ENCODE measurements at regions not wholly inside any gene's neighbourhood (a gene's known extent, or its start where the extent isn't known, plus 50 kb on each side); places are given as distances from the start of the nearest gene placed in this dataset.

GRCh38 chr4:90060039-90060438 is 67.2 kb upstream of the CCSER1 start:
- Histone ChIP-seq H3K4me1 (ENCODE audit: control insufficient read depth, low read length) (no peaks in the 10 kb centered on the region), H3K27ac (ENCODE audit: low read depth, low read length) (no peak overlapping the region), H3K27me3 (ENCODE audit: control insufficient read depth, low read length) (no peaks in the 10 kb centered on the region), H3K36me3 (ENCODE audit: control insufficient read depth, low read length) (no peaks in the 10 kb centered on the region), H3K9me2 (replicated peaks; ENCODE audit: control insufficient read depth, low read length) (no peaks in the 10 kb centered on the region), H3F3A (ENCODE audit: control insufficient read depth, insufficient read depth) (no peaks in the 10 kb centered on the region), H3K9me3 (ENCODE audit: control insufficient read depth, insufficient read depth, low read length) (no peaks in the 10 kb centered on the region), H3K4me3 (ENCODE audit: low read length) (no peak overlapping the region), H3K79me2 (ENCODE audit: control insufficient read depth, low read length) (no peaks in the 10 kb centered on the region), H4K20me1 (ENCODE audit: control insufficient read depth, insufficient read depth, low read depth, low read length) (no peaks in the 10 kb centered on the region), H3K4me2 (ENCODE audit: low read length) (no peak overlapping the region)
- TF ChIP-seq CTCF (IDR thresholded peaks at IDR 0.05; ENCODE audit: low read depth, low read length, poor library complexity, severe bottlenecking) (no peak), EZH2phosphoT487 (IDR thresholded peaks at IDR 0.05; ENCODE audit: borderline replicate concordance, low read length) (no peak)

- Histone ChIP-seq H3K79me2 (ENCODE audit: control insufficient read depth, low read length) (no peaks in the 10 kb centered on the region), H3K36me3 (ENCODE audit: control insufficient read depth, low read length) (no peaks in the 10 kb centered on the region), H3K9me2 (replicated peaks; ENCODE audit: control insufficient read depth, low read length) (no peaks in the 10 kb centered on the region), H3K27me3 (ENCODE audit: control insufficient read depth, low read length) (no peaks in the 10 kb centered on the region), H3K27ac (ENCODE audit: low read depth, low read length) (no peak overlapping the region), H3K4me1 (ENCODE audit: control insufficient read depth, low read length) (no peaks in the 10 kb centered on the region), H3F3A (ENCODE audit: control insufficient read depth, insufficient read depth) (no peaks in the 10 kb centered on the region), H3K4me2 (ENCODE audit: low read length) (no peak overlapping the region), H4K20me1 (ENCODE audit: control insufficient read depth, insufficient read depth, low read depth, low read length) (no peaks in the 10 kb centered on the region), H3K9me3 (ENCODE audit: control insufficient read depth, insufficient read depth, low read length) (no peaks in the 10 kb centered on the region), H3K4me3 (ENCODE audit: low read length) (no peak overlapping the region)
- TF ChIP-seq CTCF (IDR thresholded peaks at IDR 0.05; ENCODE audit: low read depth, low read length, poor library complexity, severe bottlenecking), result no peak
- TF ChIP-seq EZH2phosphoT487 (IDR thresholded peaks at IDR 0.05; ENCODE audit: borderline replicate concordance, low read length), result no peak
These were observed 65.3 kb upstream of the CCSER1 start for GRCh38 chr4:90061881-90062280.

GRCh38 chr4:90064196-90064595 is 63.0 kb upstream of the CCSER1 start:
- H3F3A ChIP-seq (ENCODE audit: control insufficient read depth, insufficient read depth), result no peaks in the 10 kb centered on the region
- H3K9me3 ChIP-seq (ENCODE audit: control insufficient read depth, insufficient read depth, low read length), result no peaks in the 10 kb centered on the region
- H3K4me2 ChIP-seq (ENCODE audit: low read length), result no peak overlapping the region
- no peaks in the 10 kb centered on the region for H4K20me1 ChIP-seq (ENCODE audit: control insufficient read depth, insufficient read depth, low read depth, low read length)
- H3K4me3 ChIP-seq (ENCODE audit: low read length), result no peak overlapping the region
- no peak for TF ChIP-seq EZH2phosphoT487 (IDR thresholded peaks at IDR 0.05; ENCODE audit: borderline replicate concordance, low read length)
- no peak for TF ChIP-seq CTCF (IDR thresholded peaks at IDR 0.05; ENCODE audit: low read depth, low read length, poor library complexity, severe bottlenecking)
- no peaks in the 10 kb centered on the region for H3K27me3 ChIP-seq (ENCODE audit: control insufficient read depth, low read length)
- no peaks in the 10 kb centered on the region for H3K79me2 ChIP-seq (ENCODE audit: control insufficient read depth, low read length)
- no peak overlapping the region for H3K27ac ChIP-seq (ENCODE audit: low read depth, low read length)
- H3K36me3 ChIP-seq (ENCODE audit: control insufficient read depth, low read length), result no peaks in the 10 kb centered on the region
- no peaks in the 10 kb centered on the region for H3K9me2 ChIP-seq (replicated peaks; ENCODE audit: control insufficient read depth, low read length)
- H3K4me1 ChIP-seq (ENCODE audit: control insufficient read depth, low read length), result no peaks in the 10 kb centered on the region

GRCh38 chr4:90069151-90069550 is 58.0 kb upstream of the CCSER1 start:
- Histone ChIP-seq H4K20me1 (ENCODE audit: control insufficient read depth, insufficient read depth, low read depth, low read length) (no peaks in the 10 kb centered on the region), H3K9me3 (ENCODE audit: control insufficient read depth, insufficient read depth, low read length) (no peaks in the 10 kb centered on the region), H3K27ac (ENCODE audit: low read depth, low read length) (no peak overlapping the region), H3K4me3 (ENCODE audit: low read length) (no peak overlapping the region), H3F3A (ENCODE audit: control insufficient read depth, insufficient read depth) (no peaks in the 10 kb centered on the region), H3K79me2 (ENCODE audit: control insufficient read depth, low read length) (no peaks in the 10 kb centered on the region), H3K36me3 (ENCODE audit: control insufficient read depth, low read length) (no peaks in the 10 kb centered on the region), H3K27me3 (ENCODE audit: control insufficient read depth, low read length) (no peaks in the 10 kb centered on the region), H3K9me2 (replicated peaks; ENCODE audit: control insufficient read depth, low read length) (no peaks in the 10 kb centered on the region), H3K4me2 (ENCODE audit: low read length) (no peak overlapping the region), H3K4me1 (ENCODE audit: control insufficient read depth, low read length) (peaks cover 6% of the 10 kb centered on the region)
- no peak for TF ChIP-seq EZH2phosphoT487 (IDR thresholded peaks at IDR 0.05; ENCODE audit: borderline replicate concordance, low read length)
- no peak for TF ChIP-seq CTCF (IDR thresholded peaks at IDR 0.05; ENCODE audit: low read depth, low read length, poor library complexity, severe bottlenecking)
